HG03175 (cell line): ENCODE measurements at regions not wholly inside any gene's neighbourhood (a gene's known extent, or its start where the extent isn't known, plus 50 kb on each side); places are given as distances from the start of the nearest gene placed in this dataset.
"Not testable (repeated sequence)": the region's sequence is repeated elsewhere in the genome, so short reads cannot be mapped to it uniquely, and the experiment has no call there.

Experiments used
- ATAC-seq: cut with Tn5 transposase; IDR thresholded peaks from one replicate; pipeline ENCODE4 v1.9.1; 2021; ENCODE audit warnings: mild to moderate bottlenecking, moderate library complexity; ENCODE audit not compliant: unreplicated experiment

GRCh38 chr6:50330963-50331362 is 281.2 kb upstream of the DEFB112 start:
- no peak for ATAC-seq

GRCh38 chr6:50333696-50334095 is 284.0 kb upstream of the DEFB112 start:
- no peak for ATAC-seq

- ATAC-seq: no peak
These were observed 287.9 kb upstream of the DEFB112 start for GRCh38 chr6:50337532-50338122.

- no peak for ATAC-seq
These were observed 303.9 kb upstream of the DEFB112 start for GRCh38 chr6:50353603-50354002.

- ATAC-seq: no peak
These were observed 308.4 kb upstream of the DEFB112 start for GRCh38 chr6:50358113-50358512.

- no peak for ATAC-seq
These were observed 312.1 kb upstream of the DEFB112 start for GRCh38 chr6:50361641-50362331.

GRCh38 chr6:50362706-50363105 is 313.0 kb upstream of the DEFB112 start:
- no peak for ATAC-seq

- no peak for ATAC-seq
These were observed 320.3 kb upstream of the DEFB112 start for GRCh38 chr6:50369996-50370395.

- no peak for ATAC-seq
These were observed 330.8 kb upstream of the DEFB112 start for GRCh38 chr6:50380406-50381098.

GRCh38 chr6:50381099-50381415 is 331.3 kb upstream of the DEFB112 start:
- no peak for ATAC-seq

GRCh38 chr6:50390416-50390815 is 322.9 kb upstream of the TFAP2D start:
- ATAC-seq: no peak

- ATAC-seq: not testable (repeated sequence)
These were observed 319.2 kb upstream of the TFAP2D start for GRCh38 chr6:50394139-50394538.

GRCh38 chr6:50404643-50405042 is 308.7 kb upstream of the TFAP2D start:
- no peak for ATAC-seq

GRCh38 chr6:50410579-50410978 is 302.7 kb upstream of the TFAP2D start:
- no peak for ATAC-seq

GRCh38 chr6:50421041-50421440 is 292.3 kb upstream of the TFAP2D start:
- ATAC-seq: not testable (repeated sequence)

GRCh38 chr6:50427267-50427666 is 286.1 kb upstream of the TFAP2D start:
- no peak for ATAC-seq

- ATAC-seq: no peak
These were observed 275.4 kb upstream of the TFAP2D start for GRCh38 chr6:50437901-50438300.

GRCh38 chr6:50442531-50443040 is 270.7 kb upstream of the TFAP2D start:
- no peak for ATAC-seq

GRCh38 chr6:50443144-50443543 is 270.2 kb upstream of the TFAP2D start:
- ATAC-seq: no peak

- no peak for ATAC-seq
These were observed 264.2 kb upstream of the TFAP2D start for GRCh38 chr6:50449128-50449527.

- ATAC-seq: no peak
These were observed 261.4 kb upstream of the TFAP2D start for GRCh38 chr6:50451826-50452400.

- no peak for ATAC-seq
These were observed 258.3 kb upstream of the TFAP2D start for GRCh38 chr6:50455029-50455428.
